ENCODE measurements at regions not wholly inside any gene's neighbourhood (a gene's known extent, or its start where the extent isn't known, plus 50 kb on each side); places are given as distances from the start of the nearest gene placed in this dataset.

DNA sequence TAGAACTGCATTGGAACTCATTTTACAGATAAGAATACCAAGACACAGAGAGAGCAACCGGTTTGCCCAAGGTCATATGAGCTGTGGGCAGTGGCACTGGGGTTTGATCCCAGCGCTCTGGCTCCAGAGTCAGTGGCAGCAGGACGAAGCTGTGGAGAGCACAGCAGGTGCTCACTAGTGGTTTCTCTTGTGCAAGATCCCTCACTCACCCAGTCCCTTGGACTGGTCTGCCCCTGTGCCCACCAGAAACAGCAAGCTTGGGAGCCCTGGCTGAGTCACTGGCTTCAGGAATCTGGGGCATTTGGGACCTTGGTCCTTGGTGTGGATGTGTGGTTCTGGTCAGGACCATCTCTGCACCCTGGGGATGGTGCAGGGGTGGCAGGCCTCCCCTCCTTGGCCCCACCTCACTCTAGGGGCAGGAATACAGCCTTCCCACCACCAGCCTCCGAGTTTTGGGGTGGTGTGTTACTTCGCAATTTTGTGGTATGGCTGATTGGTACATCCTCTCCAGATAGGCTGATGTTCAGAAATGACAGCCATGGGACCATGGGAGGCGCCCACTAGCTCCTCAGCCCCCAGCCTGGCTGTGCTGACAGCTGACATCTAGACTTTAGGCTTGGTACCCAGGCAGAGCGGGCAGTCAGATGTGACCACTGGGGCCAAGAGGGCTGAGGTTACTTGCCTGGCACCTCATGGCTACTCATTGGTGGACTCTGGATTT is 104.6 kb downstream of the LSM3 start:
- H3K4me3 Mint-ChIP-seq = no peak overlapping the region
- H3K4me1 Mint-ChIP-seq (ENCODE audit: low read depth) = no peaks in the 10 kb centered on the region
- H3K27me3 Mint-ChIP-seq = peaks cover 2% of the 10 kb centered on the region
- intact Hi-C loops (cut with micrococcal nuclease) = no loop called here
- ChIA-PET CTCF (interaction anchor here (1.1 kb wide), 1 partner anchor 22 kb away, joined by 3 read pairs; no protein-coding TSS in a partner anchor), POLR2A (no interaction called here)
- no peak overlapping the region for H3K27ac Mint-ChIP-seq
- no peaks in the 10 kb centered on the region for H3K36me3 Mint-ChIP-seq
- no peaks in the 10 kb centered on the region for H3K9me3 Mint-ChIP-seq
- no peak for DNase-seq

DNA sequence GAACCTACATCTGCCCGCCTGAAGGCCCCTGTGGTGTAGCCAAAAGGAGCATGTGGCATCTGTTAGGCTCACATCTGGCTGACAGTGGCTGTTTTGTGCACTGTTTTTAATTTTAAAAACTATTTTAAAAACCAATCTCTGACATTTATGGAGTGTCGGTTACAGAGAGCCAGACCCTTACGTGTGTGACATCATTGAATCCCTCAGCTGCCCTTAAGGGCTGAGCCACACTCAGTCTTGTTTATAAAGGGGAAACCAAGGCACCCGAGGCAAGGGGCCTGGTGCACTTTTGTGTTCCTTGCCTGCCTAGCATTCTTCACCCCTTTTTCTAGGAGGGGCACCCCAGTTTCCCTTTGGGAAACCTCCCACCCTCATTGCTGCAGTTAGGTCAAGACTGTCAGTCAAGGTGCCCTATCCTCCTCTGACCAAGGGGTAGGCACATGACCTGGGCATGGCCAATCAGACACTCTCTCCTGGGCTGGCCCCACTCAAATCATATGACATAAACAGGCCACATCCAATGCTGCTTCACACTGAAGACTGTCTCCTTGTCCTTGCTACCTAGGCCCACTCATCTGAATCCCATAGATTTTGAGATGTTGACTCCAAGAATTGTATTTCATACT is 105.3 kb downstream of the LSM3 start:
- Mint-ChIP-seq H3K4me3 (no peak overlapping the region), H3K4me1 (ENCODE audit: low read depth) (no peaks in the 10 kb centered on the region), H3K36me3 (no peaks in the 10 kb centered on the region), H3K27me3 (peaks cover 2% of the 10 kb centered on the region), H3K27ac (no peak overlapping the region), H3K9me3 (no peaks in the 10 kb centered on the region)
- POLR2A ChIA-PET = no interaction called here
- intact Hi-C loops (cut with micrococcal nuclease) = no loop called here
- CTCF ChIA-PET = no interaction called here
- no peak for DNase-seq

DNA sequence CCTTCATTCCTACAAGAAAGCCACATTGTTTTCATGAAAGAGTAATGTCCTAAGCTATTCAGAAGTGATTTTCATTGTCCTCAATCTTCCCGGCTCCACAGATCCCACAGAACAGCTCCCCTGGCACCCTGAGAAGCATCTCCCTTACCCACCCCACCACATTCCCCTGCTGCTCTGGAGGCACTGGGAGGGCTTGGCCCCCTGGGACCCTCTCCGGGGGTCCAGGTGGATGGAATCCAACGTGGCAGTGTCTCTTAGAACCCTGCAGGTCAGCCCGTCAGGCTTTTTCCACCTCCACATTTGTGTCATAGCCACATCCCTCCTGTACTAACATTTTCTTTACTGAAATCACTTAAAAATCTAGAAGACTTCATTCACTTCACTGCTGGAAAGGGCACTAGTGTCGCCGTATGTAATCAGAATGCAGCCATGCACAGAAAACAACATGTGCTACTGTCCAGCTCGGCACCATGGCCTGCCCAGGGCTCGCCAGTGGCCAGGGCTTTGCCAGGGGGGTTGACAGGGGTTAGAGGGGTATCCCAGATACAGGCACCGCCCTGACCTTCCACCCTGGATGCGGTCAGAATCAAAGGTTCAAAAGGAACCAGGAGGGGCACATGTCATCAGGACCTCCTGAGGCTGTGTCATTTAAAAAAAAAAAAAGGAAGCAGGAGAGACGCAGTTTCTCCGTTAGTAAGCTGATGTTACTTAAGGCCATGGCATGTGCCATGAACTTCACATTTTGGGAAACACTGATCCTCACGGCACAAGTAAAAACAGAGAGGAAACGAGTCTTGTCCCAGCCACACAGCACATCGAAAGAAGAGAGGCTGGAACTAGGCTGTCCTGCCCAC is 106.3 kb downstream of the LSM3 start:
- H3K27ac Mint-ChIP-seq = no peak overlapping the region
- H3K9me3 Mint-ChIP-seq = no peaks in the 10 kb centered on the region
- peaks cover 2% of the 10 kb centered on the region for H3K27me3 Mint-ChIP-seq
- CTCF ChIA-PET = no interaction called here
- no peaks in the 10 kb centered on the region for H3K4me1 Mint-ChIP-seq (ENCODE audit: low read depth)
- H3K4me3 Mint-ChIP-seq = no peak overlapping the region
- H3K36me3 Mint-ChIP-seq = no peaks in the 10 kb centered on the region
- POLR2A ChIA-PET = interaction anchor here (0.6 kb wide), 1 partner anchor 181 kb away, joined by 3 read pairs; no protein-coding TSS in a partner anchor
- intact Hi-C loops (cut with micrococcal nuclease) = no loop called here
- DNase-seq = no peak

DNA sequence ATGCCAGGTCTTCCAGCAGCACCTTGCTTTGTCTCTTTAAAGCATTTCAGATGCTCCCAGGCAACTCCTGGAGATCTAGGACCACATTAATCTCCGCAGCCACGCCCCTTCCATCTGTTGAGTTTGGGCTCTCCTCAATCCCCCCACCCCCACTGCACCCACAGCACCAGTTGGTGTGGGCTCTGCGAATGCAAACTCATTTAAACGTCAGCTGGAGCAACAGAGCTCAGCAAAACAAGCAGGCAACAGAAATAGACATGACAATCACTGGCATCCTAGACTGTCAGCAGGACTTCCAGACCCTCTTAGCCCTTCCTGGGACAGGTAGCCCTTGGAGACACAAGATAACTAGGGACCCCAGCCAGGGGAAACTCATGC is 106.9 kb downstream of the LSM3 start:
- Mint-ChIP-seq H3K36me3 (no peaks in the 10 kb centered on the region), H3K4me3 (no peak overlapping the region), H3K27me3 (peaks cover 2% of the 10 kb centered on the region), H3K9me3 (no peaks in the 10 kb centered on the region), H3K4me1 (ENCODE audit: low read depth) (no peaks in the 10 kb centered on the region), H3K27ac (no peak overlapping the region)
- intact Hi-C loops (cut with micrococcal nuclease) = no loop called here
- no peak for DNase-seq
- ChIA-PET POLR2A (interaction anchor here (0.6 kb wide), 1 partner anchor 180 kb away, joined by 3 read pairs; no protein-coding TSS in a partner anchor), CTCF (interaction anchor here (0.6 kb wide), 1 partner anchor 633 kb away, joined by 3 read pairs; no protein-coding TSS in a partner anchor)

DNA sequence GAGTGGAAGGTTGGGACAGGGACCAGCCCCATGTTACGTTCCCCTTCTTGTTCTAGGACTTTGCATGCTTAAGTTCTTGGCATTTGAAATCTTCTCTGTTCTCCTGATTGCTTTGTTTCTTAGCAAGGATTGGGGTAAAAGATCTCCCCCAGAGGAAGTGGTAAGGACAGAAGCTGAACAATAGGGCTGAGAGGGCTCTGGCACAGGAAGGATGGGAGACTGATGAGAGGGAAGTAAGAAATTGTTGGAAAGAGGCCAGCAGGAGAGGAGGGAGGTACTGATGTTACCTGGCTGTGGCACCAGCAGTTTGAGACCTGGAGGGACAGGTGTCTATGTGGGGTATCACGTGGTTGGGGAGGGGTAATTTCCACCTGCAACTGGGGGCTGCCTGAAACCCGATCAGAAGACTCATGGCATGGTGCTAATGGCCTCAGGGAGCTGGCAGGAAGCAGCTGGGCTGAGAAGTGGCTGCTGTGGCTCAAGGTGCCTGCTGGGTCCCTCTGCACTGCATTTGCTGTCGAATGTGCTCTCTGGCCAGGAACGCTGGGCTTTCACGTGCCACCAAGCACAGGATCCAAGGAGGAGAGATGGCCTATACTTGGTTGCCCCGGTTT is 108.4 kb downstream of the LSM3 start:
- no peaks in the 10 kb centered on the region for H3K4me1 Mint-ChIP-seq (ENCODE audit: low read depth)
- intact Hi-C loops (cut with micrococcal nuclease) = no loop called here
- H3K9me3 Mint-ChIP-seq = no peaks in the 10 kb centered on the region
- ChIA-PET CTCF (no interaction called here), POLR2A (no interaction called here)
- H3K27me3 Mint-ChIP-seq = peaks cover 4% of the 10 kb centered on the region
- no peaks in the 10 kb centered on the region for H3K36me3 Mint-ChIP-seq
- no peak overlapping the region for H3K4me3 Mint-ChIP-seq
- no peak overlapping the region for H3K27ac Mint-ChIP-seq
- no peak for DNase-seq

DNA sequence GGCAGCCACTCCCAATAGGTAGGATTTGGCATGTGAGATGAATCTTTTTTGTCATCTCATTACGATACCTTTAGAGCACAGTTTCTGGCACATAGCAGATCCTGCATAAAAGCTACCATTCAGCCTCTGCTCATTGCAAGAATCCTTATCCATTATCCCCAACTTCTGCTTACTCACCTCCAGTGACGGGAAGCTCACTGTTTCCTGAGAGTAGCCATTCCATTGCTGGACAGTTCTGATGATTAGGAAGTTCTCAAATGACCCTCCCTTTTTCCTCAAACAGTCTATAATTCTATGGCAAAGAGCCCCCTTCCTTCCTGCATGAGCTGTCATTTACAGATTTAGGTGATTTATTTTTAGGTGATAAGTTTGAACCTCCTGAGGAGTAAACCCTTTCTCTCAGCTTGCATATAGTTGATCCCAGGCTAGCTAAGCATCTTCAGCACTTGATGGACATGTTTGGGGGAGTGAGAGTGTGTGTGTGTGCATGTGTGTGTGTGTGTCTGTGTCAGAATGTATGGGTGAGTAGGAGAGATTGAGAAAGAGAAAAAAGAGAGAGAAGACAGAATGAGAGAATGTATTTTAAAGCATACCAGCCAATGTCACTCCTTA is 109.7 kb downstream of the LSM3 start:
- CTCF ChIA-PET = interaction anchor here (0.6 kb wide), 1 partner anchor 85 kb away, joined by 3 read pairs; no protein-coding TSS in a partner anchor
- intact Hi-C loops (cut with micrococcal nuclease) = no loop called here
- peaks cover 4% of the 10 kb centered on the region for H3K27me3 Mint-ChIP-seq
- H3K4me1 Mint-ChIP-seq (ENCODE audit: low read depth) = no peaks in the 10 kb centered on the region
- H3K36me3 Mint-ChIP-seq = no peaks in the 10 kb centered on the region
- H3K4me3 Mint-ChIP-seq = no peak overlapping the region
- POLR2A ChIA-PET = no interaction called here
- H3K9me3 Mint-ChIP-seq = no peaks in the 10 kb centered on the region
- DNase-seq = no peak
- no peak overlapping the region for H3K27ac Mint-ChIP-seq

DNA sequence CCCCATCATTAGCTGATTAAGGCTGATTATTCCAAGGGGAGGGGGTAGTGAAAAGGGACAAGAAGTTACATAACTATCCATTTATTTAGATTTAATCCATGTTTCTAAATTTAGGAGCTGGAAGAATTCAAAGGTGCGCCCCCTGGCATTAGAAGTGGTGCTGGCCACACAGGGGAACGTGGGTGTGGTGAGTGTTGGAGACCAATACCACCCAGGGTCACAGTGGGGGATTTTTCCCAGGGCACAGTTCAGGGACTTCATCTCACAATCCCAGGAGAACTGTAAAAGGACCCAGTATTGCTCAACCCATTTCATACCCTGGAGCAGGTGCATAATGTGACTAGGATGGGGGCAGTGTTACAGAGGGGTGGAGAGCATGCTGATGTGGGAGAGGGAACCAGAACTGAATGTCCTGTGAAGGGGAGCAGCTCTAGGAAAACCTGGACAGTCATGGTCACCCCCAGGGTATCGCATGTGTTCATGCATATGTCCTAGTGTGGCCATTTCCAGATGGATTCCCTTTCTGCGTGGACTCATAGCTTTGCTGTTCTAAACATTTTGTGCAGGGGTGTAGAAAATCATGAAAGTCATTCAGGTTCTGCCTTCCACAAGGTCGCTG is 110.3 kb downstream of the LSM3 start:
- no peaks in the 10 kb centered on the region for H3K9me3 Mint-ChIP-seq
- intact Hi-C loops (cut with micrococcal nuclease) = no loop called here

DNA sequence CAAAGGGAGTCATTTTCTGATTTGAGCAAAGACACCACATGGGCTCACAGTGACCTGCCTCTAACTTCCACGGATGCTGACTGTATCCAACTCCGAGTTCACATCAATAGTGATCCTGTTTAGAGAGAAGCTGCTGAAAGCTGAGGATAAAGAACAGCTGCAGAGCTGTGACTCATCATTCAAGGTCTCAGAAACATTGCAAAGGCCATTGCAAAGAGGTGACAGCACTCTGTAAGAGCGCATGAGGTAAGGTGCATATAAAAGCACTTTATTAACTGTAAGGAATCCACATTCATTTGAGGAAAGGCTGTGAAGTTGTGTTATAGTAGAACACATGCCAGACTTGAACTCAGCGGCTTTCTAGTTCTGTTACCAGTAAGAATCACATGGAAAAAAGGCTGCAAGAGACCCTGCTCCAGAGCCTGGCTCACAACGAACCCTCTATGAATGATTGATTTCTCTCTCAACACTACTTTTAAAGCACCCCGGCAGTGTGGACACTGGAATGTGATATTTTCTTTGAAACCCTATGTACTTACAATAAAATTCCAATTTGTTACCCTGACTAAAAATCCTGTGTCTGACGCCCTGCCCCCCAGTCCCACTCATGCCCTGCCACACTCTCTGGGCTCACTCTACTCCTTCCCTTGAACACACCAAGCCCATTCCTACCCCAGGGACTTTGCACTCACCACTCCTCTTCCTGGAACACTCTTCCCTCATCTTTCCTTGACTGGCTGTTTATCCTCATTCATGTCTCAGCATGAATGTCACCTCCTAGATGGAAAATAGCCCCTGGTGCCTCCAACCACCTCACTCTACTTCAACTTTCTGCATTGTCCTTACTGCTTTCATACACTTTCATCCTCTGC is 111.2 kb downstream of the LSM3 start:
- Mint-ChIP-seq H3K4me3 (no peak overlapping the region), H3K27ac (no peak overlapping the region), H3K27me3 (peaks cover 4% of the 10 kb centered on the region), H3K9me3 (no peaks in the 10 kb centered on the region), H3K4me1 (ENCODE audit: low read depth) (no peaks in the 10 kb centered on the region), H3K36me3 (no peaks in the 10 kb centered on the region)
- ChIA-PET POLR2A (no interaction called here), CTCF (no interaction called here)
- intact Hi-C loops (cut with micrococcal nuclease) = no loop called here
- no peak for DNase-seq

More for the DNA sequence above, 110.3 kb downstream of the LSM3 start:
- no peak overlapping the region for H3K4me3 Mint-ChIP-seq
- H3K4me1 Mint-ChIP-seq (ENCODE audit: low read depth) = no peaks in the 10 kb centered on the region
- CTCF ChIA-PET = no interaction called here
- no peak overlapping the region for H3K27ac Mint-ChIP-seq
- no peaks in the 10 kb centered on the region for H3K36me3 Mint-ChIP-seq
- POLR2A ChIA-PET = no interaction called here
- peaks cover 4% of the 10 kb centered on the region for H3K27me3 Mint-ChIP-seq
- DNase-seq = no peak

DNA sequence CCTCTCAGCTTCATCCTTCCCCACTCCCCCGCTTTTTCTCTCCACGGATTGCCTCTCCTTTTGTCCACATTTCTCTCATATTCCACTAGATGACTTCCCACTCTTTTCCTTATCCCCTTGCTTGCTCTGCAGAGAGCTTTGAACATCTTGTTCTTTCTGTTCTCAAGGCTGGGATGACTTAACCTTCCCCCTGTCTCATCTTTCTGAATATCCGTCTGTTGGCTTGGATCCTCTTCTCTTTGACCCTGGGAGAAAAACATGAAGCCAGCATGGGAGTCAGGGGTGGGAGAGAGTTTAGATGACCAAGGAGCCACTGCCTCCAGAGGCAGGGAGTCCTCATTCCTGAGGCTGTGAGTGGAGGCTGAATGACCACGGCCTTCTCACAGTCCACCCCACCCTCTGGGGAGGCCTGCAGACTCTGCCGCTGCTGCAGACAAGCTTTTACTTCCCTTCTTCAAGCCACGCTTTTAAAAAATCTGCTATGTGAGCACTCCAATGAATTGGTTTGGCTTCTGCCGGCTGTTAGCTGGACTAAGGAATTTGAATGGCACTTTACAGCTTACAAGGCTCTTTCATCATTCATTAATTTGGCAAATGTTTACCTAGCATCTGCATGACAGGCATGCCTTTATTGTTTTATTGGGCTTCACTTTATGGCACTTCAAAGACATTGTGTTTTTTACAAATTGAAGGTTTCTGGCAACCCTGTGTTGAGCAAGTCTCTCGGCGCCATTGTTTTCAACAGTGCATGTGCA is 111.6 kb upstream of the SLC6A6 start:
- Mint-ChIP-seq H3K4me1 (ENCODE audit: low read depth) (no peaks in the 10 kb centered on the region), H3K9me3 (no peaks in the 10 kb centered on the region), H3K27me3 (peaks cover 4% of the 10 kb centered on the region), H3K4me3 (no peak overlapping the region), H3K27ac (no peak overlapping the region), H3K36me3 (no peaks in the 10 kb centered on the region)
- ChIA-PET CTCF (no interaction called here), POLR2A (no interaction called here)
- intact Hi-C loops (cut with micrococcal nuclease) = no loop called here
- DNase-seq = no peak

DNA sequence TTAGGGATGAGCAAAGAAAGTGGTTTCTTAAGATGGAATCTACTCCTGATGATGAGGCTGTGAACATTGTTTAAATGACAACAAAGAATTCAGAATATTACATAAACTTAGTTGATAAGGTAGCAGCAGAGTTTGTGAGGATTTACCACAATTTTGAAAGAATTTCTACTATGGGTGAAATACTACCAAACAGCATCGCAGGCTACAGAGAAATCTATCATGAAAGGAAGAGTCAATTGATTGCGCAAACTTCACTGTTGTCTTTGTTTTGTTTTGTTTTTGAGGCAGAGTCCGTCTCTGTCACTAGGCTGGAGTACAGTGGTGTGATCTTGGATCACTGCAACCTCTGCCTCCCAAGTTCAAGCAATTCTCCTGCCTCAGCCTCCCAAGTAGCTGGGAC is 107.4 kb upstream of the SLC6A6 start:
- DNase-seq = no peak
- no peak overlapping the region for H3K27ac Mint-ChIP-seq
- H3K4me1 Mint-ChIP-seq (ENCODE audit: low read depth) = no peaks in the 10 kb centered on the region
- peaks cover 2% of the 10 kb centered on the region for H3K27me3 Mint-ChIP-seq
- CTCF ChIA-PET = no interaction called here
- H3K36me3 Mint-ChIP-seq = no peaks in the 10 kb centered on the region
- POLR2A ChIA-PET = no interaction called here
- no peaks in the 10 kb centered on the region for H3K9me3 Mint-ChIP-seq
- H3K4me3 Mint-ChIP-seq = no peak overlapping the region
- intact Hi-C loops (cut with micrococcal nuclease) = no loop called here
